ENCODE measurements at regions not wholly inside any gene's neighbourhood (a gene's known extent, or its start where the extent isn't known, plus 50 kb on each side); places are given as distances from the start of the nearest gene placed in this dataset.

GRCh38 chr22:47674600-47674999, 912.1 kb downstream of the TBC1D22A start:
- no peak overlapping the region for H3K4me3 ChIP-seq (ENCODE audit: control insufficient read depth, low read depth, low read length)
- TF ChIP-seq CTCF (IDR thresholded peaks at IDR 0.05; ENCODE audit: control insufficient read depth, insufficient read depth, low read depth, low read length, missing control alignments), result no peak
- DNase-seq (ENCODE audit: low read depth), result no peak

- DNase-seq (ENCODE audit: low read depth), result no peak
- TF ChIP-seq CTCF (IDR thresholded peaks at IDR 0.05; ENCODE audit: control insufficient read depth, insufficient read depth, low read depth, low read length, missing control alignments), result no peak
- no peak overlapping the region for H3K4me3 ChIP-seq (ENCODE audit: control insufficient read depth, low read depth, low read length)
Observed at GRCh38 chr22:47673557-47673956, 911.1 kb downstream of the TBC1D22A start.

GRCh38 chr22:47672526-47672925, 910.1 kb downstream of the TBC1D22A start:
- DNase-seq (ENCODE audit: low read depth), result no peak
- no peak overlapping the region for H3K4me3 ChIP-seq (ENCODE audit: control insufficient read depth, low read depth, low read length)
- TF ChIP-seq CTCF (IDR thresholded peaks at IDR 0.05; ENCODE audit: control insufficient read depth, insufficient read depth, low read depth, low read length, missing control alignments), result no peak

GRCh38 chr22:47665151-47665550, 902.7 kb downstream of the TBC1D22A start:
- DNase-seq (ENCODE audit: low read depth), result no peak
- no peak for TF ChIP-seq CTCF (IDR thresholded peaks at IDR 0.05; ENCODE audit: control insufficient read depth, insufficient read depth, low read depth, low read length, missing control alignments)
- H3K4me3 ChIP-seq (ENCODE audit: control insufficient read depth, low read depth, low read length), result no peak overlapping the region

GRCh38 chr22:47663615-47664605, 901.5 kb downstream of the TBC1D22A start:
- DNase-seq (ENCODE audit: low read depth), result no peak
- H3K4me3 ChIP-seq (ENCODE audit: control insufficient read depth, low read depth, low read length), result no peak overlapping the region
- no peak for TF ChIP-seq CTCF (IDR thresholded peaks at IDR 0.05; ENCODE audit: control insufficient read depth, insufficient read depth, low read depth, low read length, missing control alignments)

GRCh38 chr22:47659467-47660223, 897.2 kb downstream of the TBC1D22A start:
- TF ChIP-seq CTCF (IDR thresholded peaks at IDR 0.05; ENCODE audit: control insufficient read depth, insufficient read depth, low read depth, low read length, missing control alignments), result no peak
- H3K4me3 ChIP-seq (ENCODE audit: control insufficient read depth, low read depth, low read length), result no peak overlapping the region
- DNase-seq (ENCODE audit: low read depth), result no peak

Measured in AG09309 (cell line).